ENCODE measurements at regions not wholly inside any gene's neighbourhood (a gene's known extent, or its start where the extent isn't known, plus 50 kb on each side); places are given as distances from the start of the nearest gene placed in this dataset.

GRCh38 chr5:148000036-148000435 lies 63.7 kb upstream of the SPINK5 start:
- TF ChIP-seq, protein P1, sequence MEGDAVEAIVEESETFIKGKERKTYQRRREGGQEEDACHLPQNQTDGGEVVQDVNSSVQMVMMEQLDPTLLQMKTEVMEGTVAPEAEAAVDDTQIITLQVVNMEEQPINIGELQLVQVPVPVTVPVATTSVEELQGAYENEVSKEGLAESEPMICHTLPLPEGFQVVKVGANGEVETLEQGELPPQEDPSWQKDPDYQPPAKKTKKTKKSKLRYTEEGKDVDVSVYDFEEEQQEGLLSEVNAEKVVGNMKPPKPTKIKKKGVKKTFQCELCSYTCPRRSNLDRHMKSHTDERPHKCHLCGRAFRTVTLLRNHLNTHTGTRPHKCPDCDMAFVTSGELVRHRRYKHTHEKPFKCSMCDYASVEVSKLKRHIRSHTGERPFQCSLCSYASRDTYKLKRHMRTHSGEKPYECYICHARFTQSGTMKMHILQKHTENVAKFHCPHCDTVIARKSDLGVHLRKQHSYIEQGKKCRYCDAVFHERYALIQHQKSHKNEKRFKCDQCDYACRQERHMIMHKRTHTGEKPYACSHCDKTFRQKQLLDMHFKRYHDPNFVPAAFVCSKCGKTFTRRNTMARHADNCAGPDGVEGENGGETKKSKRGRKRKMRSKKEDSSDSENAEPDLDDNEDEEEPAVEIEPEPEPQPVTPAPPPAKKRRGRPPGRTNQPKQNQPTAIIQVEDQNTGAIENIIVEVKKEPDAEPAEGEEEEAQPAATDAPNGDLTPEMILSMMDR (IDR thresholded peaks at IDR 0.05; ENCODE audit: insufficient read depth, low read length, severe bottlenecking) = no peak
- no peak for FAIRE-seq
- Histone ChIP-seq H3K27me3 (ENCODE audit: control insufficient read depth, insufficient read depth, low read length) (no peaks in the 10 kb centered on the region), H3K36me3 (ENCODE audit: control insufficient read depth, insufficient read depth, low read length) (no peaks in the 10 kb centered on the region), H3K4me3 (ENCODE audit: low read depth, low read length) (no peak overlapping the region)
- DNase-seq (ENCODE audit: low read depth) = no peak

GRCh38 chr5:147998704-147999103 lies 65.1 kb upstream of the SPINK5 start:
- no peak overlapping the region for H3K4me3 ChIP-seq (ENCODE audit: low read depth, low read length)
- H3K27me3 ChIP-seq (ENCODE audit: control insufficient read depth, insufficient read depth, low read length) = no peaks in the 10 kb centered on the region
- TF ChIP-seq, protein P1 (IDR thresholded peaks at IDR 0.05; ENCODE audit: insufficient read depth, low read length, severe bottlenecking) = no peak
- DNase-seq (ENCODE audit: low read depth) (no peak), FAIRE-seq (no peak)
- no peaks in the 10 kb centered on the region for H3K36me3 ChIP-seq (ENCODE audit: control insufficient read depth, insufficient read depth, low read length)

- DNase-seq (ENCODE audit: low read depth) (no peak), FAIRE-seq (no peak)
- H3K36me3 ChIP-seq (ENCODE audit: control insufficient read depth, insufficient read depth, low read length) = no peaks in the 10 kb centered on the region
- H3K27me3 ChIP-seq (ENCODE audit: control insufficient read depth, insufficient read depth, low read length) = no peaks in the 10 kb centered on the region
- TF ChIP-seq, protein P1 (IDR thresholded peaks at IDR 0.05; ENCODE audit: insufficient read depth, low read length, severe bottlenecking) = no peak
- H3K4me3 ChIP-seq (ENCODE audit: low read depth, low read length) = no peak overlapping the region
These were observed 66.3 kb upstream of the SPINK5 start for GRCh38 chr5:147997486-147997885.

DNA sequence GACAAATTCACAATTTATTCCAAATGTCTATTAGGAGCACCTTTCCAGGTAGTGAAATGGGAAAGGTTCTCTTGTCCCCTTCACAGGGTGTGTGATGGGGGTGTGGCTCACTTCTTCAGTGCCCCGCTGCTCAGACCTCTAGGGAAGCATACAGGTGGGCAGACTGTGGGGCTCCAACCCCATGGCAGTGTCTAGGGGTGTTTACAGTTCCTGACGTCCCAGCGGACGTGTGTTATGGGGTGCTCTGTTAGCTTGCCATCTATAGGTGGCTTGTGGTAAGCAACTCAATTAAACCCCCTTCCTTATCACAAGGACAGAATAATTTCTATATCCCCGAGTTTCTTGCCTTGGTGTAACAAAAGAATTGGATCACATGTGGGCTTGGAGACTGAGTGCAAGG lies 67.4 kb upstream of the SPINK5 start:
- no peaks in the 10 kb centered on the region for H3K27me3 ChIP-seq (ENCODE audit: control insufficient read depth, insufficient read depth, low read length)
- DNase-seq (ENCODE audit: low read depth) (no peak), FAIRE-seq (peak; percentile 28)
- TF ChIP-seq, protein P1 (IDR thresholded peaks at IDR 0.05; ENCODE audit: insufficient read depth, low read length, severe bottlenecking) = no peak
- no peak overlapping the region for H3K4me3 ChIP-seq (ENCODE audit: low read depth, low read length)
- no peaks in the 10 kb centered on the region for H3K36me3 ChIP-seq (ENCODE audit: control insufficient read depth, insufficient read depth, low read length)

GRCh38 chr5:147995846-147996245 lies 67.9 kb upstream of the SPINK5 start:
- Histone ChIP-seq H3K36me3 (ENCODE audit: control insufficient read depth, insufficient read depth, low read length) (no peaks in the 10 kb centered on the region), H3K27me3 (ENCODE audit: control insufficient read depth, insufficient read depth, low read length) (no peaks in the 10 kb centered on the region), H3K4me3 (ENCODE audit: low read depth, low read length) (no peak overlapping the region)
- TF ChIP-seq, protein P1 (IDR thresholded peaks at IDR 0.05; ENCODE audit: insufficient read depth, low read length, severe bottlenecking) = no peak
- FAIRE-seq = no peak
- no peak for DNase-seq (ENCODE audit: low read depth)

DNA sequence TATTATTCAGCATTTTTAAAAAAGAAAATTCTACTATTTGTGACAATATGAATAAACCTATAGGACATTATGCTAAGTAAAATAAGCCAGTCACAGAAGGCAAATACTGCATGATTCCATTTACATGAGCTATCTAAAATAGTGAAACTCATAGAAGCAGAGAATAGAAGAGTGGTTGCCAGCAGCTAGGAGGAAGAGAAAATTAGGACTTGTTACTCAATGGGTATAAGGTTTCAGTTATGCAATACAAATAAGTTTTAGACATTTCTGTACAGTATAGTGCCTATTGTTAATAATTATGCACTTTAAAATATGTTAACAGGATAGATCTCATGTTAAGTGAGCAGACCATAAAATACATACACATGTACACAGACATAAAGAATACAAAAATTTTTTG lies 73.8 kb upstream of the SPINK5 start:
- no peak for FAIRE-seq
- no peaks in the 10 kb centered on the region for H3K27me3 ChIP-seq (ENCODE audit: control insufficient read depth, insufficient read depth, low read length)
- peak; percentile 76 for DNase-seq (ENCODE audit: low read depth)
- TF ChIP-seq, protein P1 (IDR thresholded peaks at IDR 0.05; ENCODE audit: insufficient read depth, low read length, severe bottlenecking) = no peak
- no peaks in the 10 kb centered on the region for H3K36me3 ChIP-seq (ENCODE audit: control insufficient read depth, insufficient read depth, low read length)
- H3K4me3 ChIP-seq (ENCODE audit: low read depth, low read length) = no peak overlapping the region

All from bronchial epithelial cell (primary cell).